IMR-90 (cell line): ENCODE measurements at regions not wholly inside any gene's neighbourhood (a gene's known extent, or its start where the extent isn't known, plus 50 kb on each side); places are given as distances from the start of the nearest gene placed in this dataset.

Experiments
- ATAC-seq: fragments of 200-7000 bp; cut with Tn5 transposase; 2 replicates; pipeline ENCODE4 v1.9.1; 2020; ENCODE audit warnings: low read depth, mild to moderate bottlenecking, moderate library complexity
- BruUV-seq: library from RNA; stranded (reverse); fragments of 400-500 nt; replicated peaks from 2 replicates; lab custom pipeline; 2021; lab: Mats Ljungman, UMichigan
- CTCF ChIA-PET: fragments of 300-600 bp; formaldehyde crosslinking; extraction: SDS; loops from one replicate; lab custom pipeline; 2021; ENCODE audit warnings: antibody characterized with exemption; lab: Yijun Ruan, JAX
- POLR2A ChIA-PET: fragments of 300-600 bp; sonication (Branson Sonifier 250); formaldehyde crosslinking; loops from one replicate; lab custom pipeline; 2022; ENCODE audit warnings: antibody characterized with exemption; ENCODE audit not compliant: unreplicated experiment; lab: Charles Lee
- DNase-seq: peaks from one replicate; pipeline ENCODE4 v3.0.0; 2013
- H2AFZ ChIP-seq: replicated peaks from 2 replicates; pipeline ENCODE3; 2013; ENCODE audit warnings: low read length, mild to moderate bottlenecking; ENCODE audit not compliant: poor library complexity
- H2AK5ac ChIP-seq: 2 replicates; pipeline ENCODE4 v1.6.1; 2013; ENCODE audit warnings: low read depth, low read length, inconsistent platforms
- H2AK9ac ChIP-seq: replicated peaks from 2 replicates; pipeline ENCODE3; 2013; ENCODE audit warnings: mild to moderate bottlenecking, low read depth, low read length, moderate library complexity; ENCODE audit not compliant: poor library complexity
- H2BK120ac ChIP-seq: 2 replicates; pipeline ENCODE4 v1.6.1; 2013; ENCODE audit warnings: low read depth, low read length, inconsistent platforms
- H2BK15ac ChIP-seq: 3 replicates; pipeline ENCODE4 v1.6.1; 2013; ENCODE audit warnings: low read depth, low read length, inconsistent platforms
- H2BK20ac ChIP-seq: 2 replicates; pipeline ENCODE4 v1.6.1; 2013; ENCODE audit warnings: low read depth, mild to moderate bottlenecking, inconsistent platforms, low read length, moderate library complexity
- H2BK5ac ChIP-seq: 2 replicates; pipeline ENCODE4 v1.6.1; 2013; ENCODE audit warnings: mild to moderate bottlenecking, low read depth, low read length, inconsistent platforms; ENCODE audit not compliant: poor library complexity, severe bottlenecking
- H3K14ac ChIP-seq: replicated peaks from 2 replicates; pipeline ENCODE4 v1.6.1; 2013; ENCODE audit warnings: low read depth, low read length, inconsistent platforms
- H3K18ac ChIP-seq: 2 replicates; pipeline ENCODE4 v1.6.1; 2013; ENCODE audit warnings: low read depth, low read length, control low read depth
- H3K23ac ChIP-seq: 2 replicates; pipeline ENCODE4 v1.6.1; 2013; ENCODE audit warnings: low read depth, low read length, inconsistent platforms
- H3K27ac ChIP-seq: 2 replicates; pipeline ENCODE4 v1.5.1; 2013; ENCODE audit warnings: mild to moderate bottlenecking, control low read depth, low read length; ENCODE audit not compliant: insufficient read depth
- H3K27me3 ChIP-seq: 2 replicates; pipeline ENCODE4 v1.6.1; 2013; ENCODE audit warnings: low read length; ENCODE audit not compliant: control insufficient read depth, insufficient read depth
- H3K36me3 ChIP-seq: 2 replicates; pipeline ENCODE4 v1.6.1; 2013; ENCODE audit warnings: low read length, mixed read lengths; ENCODE audit not compliant: control insufficient read depth, insufficient read depth
- H3K4ac ChIP-seq: 2 replicates; pipeline ENCODE4 v1.6.1; 2013; ENCODE audit warnings: low read depth, low read length, inconsistent platforms
- H3K4me1 ChIP-seq: 2 replicates; pipeline ENCODE4 v1.6.1; 2013; ENCODE audit warnings: low read length, mixed read lengths; ENCODE audit not compliant: control insufficient read depth, insufficient read depth
- H3K4me2 ChIP-seq: 2 replicates; pipeline ENCODE4 v1.6.1; 2013; ENCODE audit warnings: low read depth, mild to moderate bottlenecking, control low read depth, low read length, moderate library complexity
- H3K4me3 ChIP-seq: 2 replicates; pipeline ENCODE4 v1.5.1; 2013; ENCODE audit warnings: low read depth, mild to moderate bottlenecking, control low read depth, low read length, moderate library complexity; ENCODE audit not compliant: insufficient read depth
- H3K56ac ChIP-seq: 2 replicates; pipeline ENCODE4 v1.6.1; 2013; ENCODE audit warnings: low read length, inconsistent platforms; ENCODE audit not compliant: insufficient read depth; ENCODE audit errors: extremely low read depth
- H3K79me1 ChIP-seq, 2 experiments: 2 replicates each; pipeline ENCODE4 v1.6.1; 2013; ENCODE audit warnings: low read length in 2 of 2, inconsistent platforms in 1 of 2, low read depth in 1 of 2
- H3K9ac ChIP-seq: 2 replicates; pipeline ENCODE4 v1.6.1; 2013; ENCODE audit warnings: low read depth, low read length, control low read depth
- H3K9me1 ChIP-seq: 2 replicates; pipeline ENCODE4 v1.6.1; 2013; ENCODE audit warnings: low read length, inconsistent platforms; ENCODE audit not compliant: insufficient read depth
- H3K9me3 ChIP-seq: 2 replicates; pipeline ENCODE4 v1.6.1; 2013; ENCODE audit warnings: low read length; ENCODE audit not compliant: control insufficient read depth, insufficient read depth
- H4K20me1 ChIP-seq: 2 replicates; pipeline ENCODE4 v1.6.1; 2013; ENCODE audit warnings: low read length, inconsistent platforms; ENCODE audit not compliant: insufficient read depth
- H4K5ac ChIP-seq: 2 replicates; pipeline ENCODE4 v1.6.1; 2013; ENCODE audit warnings: mild to moderate bottlenecking, low read depth, low read length, control low read depth
- H4K8ac ChIP-seq, 2 experiments: 2 replicates each; pipeline ENCODE4 v1.6.1; 2013; ENCODE audit warnings: low read depth in 2 of 2, low read length in 2 of 2, control low read depth in 1 of 2, inconsistent platforms in 1 of 2
- H4K91ac ChIP-seq: 2 replicates; pipeline ENCODE4 v1.6.1; 2013; ENCODE audit warnings: low read depth, low read length, inconsistent platforms; ENCODE audit not compliant: insufficient read depth
- MAFK ChIP-seq: IDR thresholded peaks from 2 replicates; pipeline ENCODE4 v1.6.1; 2012; ENCODE audit warnings: low read depth, low read length, improper control_type of control experiment
- MAZ ChIP-seq: IDR thresholded peaks from 2 replicates; pipeline ENCODE4 v1.6.1; 2012; ENCODE audit warnings: low read depth, mild to moderate bottlenecking, low read length, improper control_type of control experiment, moderate library complexity, borderline replicate concordance
- SMC3 ChIP-seq: fragments of 150-350 bp; IDR thresholded peaks from 2 replicates; pipeline ENCODE4 v1.6.1; 2016; ENCODE audit warnings: low read depth, mild to moderate bottlenecking, antibody characterized with exemption, low read length, moderate library complexity
- WGBS, 2 experiments: methylation state at CpG; one replicate each; pipeline versions ENCODE4 v1.1.5 to v1.1.7; 2013; ENCODE audit warnings: missing lambda C conversion rate in 2 of 2; ENCODE audit not compliant: insufficient read length in 1 of 2; ENCODE audit errors: extremely low coverage in 2 of 2; 5-methylcytosine and 5-hydroxymethylcytosine counted together
- dilution Hi-C: fragments of 300-500 bp; cut with HindIII; formaldehyde crosslinking; loops from one replicate; pipeline ENCODE4 v1.14.3; 2018; ENCODE audit warnings: low sequenced_read_pairs; ENCODE audit not compliant: unreplicated experiment
- in situ Hi-C: fragments of 300-500 bp; cut with MboI; formaldehyde crosslinking; loops from 3 replicates; pipeline ENCODE4 v1.14.3; 2019; ENCODE audit warnings: low sequenced_read_pairs, inconsistent platforms, mixed read lengths
- intact Hi-C: fragments of 100-400 bp; cut with micrococcal nuclease; formaldehyde crosslinking; loops from 2 replicates; pipeline ENCODE4 v1.10.0; 2022

- BruUV-seq, result no TSS peak
- in situ Hi-C loops, result no loop called here
- H3K4me3 ChIP-seq, result no peak overlapping the region
- 0 out of 3 replicates have a peak overlapping the region, but pooled peaks have one; percentile 36 for H2BK15ac ChIP-seq
- no peak overlapping the region; the same call in 1 of the 2 replicates for H3K56ac ChIP-seq
- peak; percentile 43 for DNase-seq
- peak overlapping the region; percentile 77 for H2BK120ac ChIP-seq
- peak overlapping the region; percentile 74; the same call in 1 of the 2 replicates for H3K4me2 ChIP-seq
- H3K18ac ChIP-seq, result peak overlapping the region; percentile 90
- no peaks in the 10 kb centered on the region for H3K9me3 ChIP-seq
- H3K4me1 ChIP-seq, result peaks cover 10% of the 10 kb centered on the region
- no peak overlapping the region for H3K9ac ChIP-seq
- H3K9me1 ChIP-seq, result no peaks in the 10 kb centered on the region
- intact Hi-C loops, result loop anchor here (5.0 kb wide), 1 partner anchor 144 kb away; the partner anchor contains the start of gene PCDH7
- H2AK5ac ChIP-seq, result no peak overlapping the region
- H2AK9ac ChIP-seq, result no peak overlapping the region
- peak overlapping the region; percentile 20; the same call in 1 of the 2 replicates for H2BK20ac ChIP-seq
- no peak for TF ChIP-seq MAZ
- TF ChIP-seq SMC3, result no peak
- TF ChIP-seq MAFK, result 0 out of 2 replicates have a peak, but pooled peaks have one; percentile 5
- no peaks in the 10 kb centered on the region; a peak in 1 of 4 replicates for H3K79me1 ChIP-seq
- peak; percentile 56 for ATAC-seq
- peak overlapping the region; percentile 38; the same call in 1 of the 2 replicates for H3K27ac ChIP-seq
- H3K23ac ChIP-seq, result no peak overlapping the region
- no peak overlapping the region for H3K4ac ChIP-seq
- H3K36me3 ChIP-seq, result no peaks in the 10 kb centered on the region
- peak overlapping the region; percentile 81 for H4K5ac ChIP-seq
- no peak overlapping the region for H2AFZ ChIP-seq
- H4K8ac ChIP-seq, result peak overlapping the region in 1 of 2 experiments; percentile 59; a peak in 3 of 4 replicates
- ChIA-PET CTCF (interaction anchor here (0.7 kb wide), 2 partner anchors 31 to 166 kb away, joined by 3 to 4 read pairs; no protein-coding TSS in a partner anchor), POLR2A (interaction anchor here (0.7 kb wide), 1 partner anchor 22 kb away, joined by 12 read pairs; no protein-coding TSS in a partner anchor)
- H3K14ac ChIP-seq, result no peak overlapping the region
- no peak overlapping the region for H4K91ac ChIP-seq
- no CpG with 5 or more reads among the region's 1 CpG for WGBS, 2 experiments
- dilution Hi-C loops, result no loop called here
- no peaks in the 10 kb centered on the region for H3K27me3 ChIP-seq
- no peaks in the 10 kb centered on the region for H4K20me1 ChIP-seq
- peak overlapping the region; percentile 66 for H2BK5ac ChIP-seq
Measured at GRCh38 chr4:30866346-30866745, 146.2 kb downstream of the PCDH7 start.
